OCI-LY3 (cell line): ENCODE measurements at regions not wholly inside any gene's neighbourhood (a gene's known extent, or its start where the extent isn't known, plus 50 kb on each side); places are given as distances from the start of the nearest gene placed in this dataset.

Experiments
- H2AFZ ChIP-seq: fragments of 200-600, 300-600 bp; shearing (Covaris generic); 2 replicates; pipeline ENCODE4 v1.6.0; 2014; ENCODE audit warnings: antibody characterized with exemption, low read depth, low read length
- H3K27ac ChIP-seq: fragments of 200-600, 300-600 bp; sonication (generic); 2 replicates; pipeline ENCODE4 v1.5.1; 2014; ENCODE audit warnings: mild to moderate bottlenecking, low read length, moderate library complexity, mixed read lengths
- H3K27me3 ChIP-seq: fragments of 200-600, 300-600 bp; sonication (generic); 2 replicates; pipeline ENCODE4 v1.6.1; 2014; ENCODE audit warnings: low read depth, low read length, mixed read lengths
- H3K36me3 ChIP-seq: fragments of 200-600, 300-600 bp; sonication (generic); replicated peaks from 2 replicates; pipeline ENCODE3; 2014; ENCODE audit warnings: low read depth, low read length, mixed read lengths
- H3K4me1 ChIP-seq: fragments of 300-600, 200-600 bp; sonication (generic); 2 replicates; pipeline ENCODE4 v1.6.1; 2014; ENCODE audit warnings: low read length, mixed read lengths
- H3K4me2 ChIP-seq: fragments of 200-600, 300-600 bp; sonication (generic); 2 replicates; pipeline ENCODE4 v1.6.1; 2014; ENCODE audit warnings: low read length, mixed read lengths
- H3K4me3 ChIP-seq: fragments of 300-600, 200-600 bp; sonication (generic); 2 replicates; pipeline ENCODE4 v1.5.1; 2014; ENCODE audit warnings: antibody characterized with exemption, mild to moderate bottlenecking, low read length, moderate library complexity
- H3K79me2 ChIP-seq: fragments of 300-600, 200-600 bp; shearing (Covaris generic); 2 replicates; pipeline ENCODE4 v1.6.1; 2014; ENCODE audit warnings: mild to moderate bottlenecking, low read length, mixed read lengths
- H3K9ac ChIP-seq: fragments of 300-600, 200-600 bp; shearing (Covaris generic); 2 replicates; pipeline ENCODE4 v1.6.0; 2014; ENCODE audit warnings: mild to moderate bottlenecking, low read length, moderate library complexity
- H3K9me3 ChIP-seq: fragments of 200-600, 300-600 bp; shearing (Covaris generic); 2 replicates; pipeline ENCODE4 v1.6.1; 2014; ENCODE audit warnings: low read length, mixed read lengths; ENCODE audit not compliant: insufficient read depth
- H4K20me1 ChIP-seq: fragments of 200-600, 300-600 bp; sonication (generic); 2 replicates; pipeline ENCODE4 v1.6.1; 2016; ENCODE audit warnings: low read length, mixed read lengths; ENCODE audit not compliant: insufficient read depth
- EZH2phosphoT487 ChIP-seq: fragments of 200-600 bp; shearing (Covaris generic); IDR thresholded peaks from 2 replicates; pipeline ENCODE4 v1.6.1; 2018; ENCODE audit warnings: antibody characterized with exemption, mixed run types, low read depth
- TF ChIP-seq, protein P1 (sequence below): fragments of 200-600, 300-600 bp; sonication (generic); IDR thresholded peaks from 2 replicates; pipeline ENCODE4 v1.5.1; 2014; ENCODE audit warnings: antibody characterized with exemption, low read length, low read depth

DNA sequence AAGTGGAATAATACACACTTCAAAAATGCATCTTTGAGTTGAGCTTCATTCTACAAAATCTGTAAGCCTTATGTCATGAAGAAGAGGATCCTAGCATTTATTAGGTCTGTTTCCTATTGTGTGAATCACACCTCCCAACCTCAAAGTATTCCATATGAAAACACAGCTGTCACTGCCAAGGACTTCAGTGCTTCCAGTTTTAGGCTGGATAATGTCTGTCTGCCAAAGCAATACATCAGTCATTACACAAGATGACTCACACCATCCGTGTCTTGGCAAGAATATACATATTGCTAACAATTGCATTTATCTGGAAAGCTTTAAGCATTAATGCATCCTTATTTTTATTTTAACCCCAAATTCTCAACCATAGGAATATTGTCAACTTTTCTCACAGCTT lies 125.7 kb upstream of the TMPRSS15 start:
- H3K79me2 ChIP-seq = no peaks in the 10 kb centered on the region
- no peak for TF ChIP-seq EZH2phosphoT487
- TF ChIP-seq, protein P1, sequence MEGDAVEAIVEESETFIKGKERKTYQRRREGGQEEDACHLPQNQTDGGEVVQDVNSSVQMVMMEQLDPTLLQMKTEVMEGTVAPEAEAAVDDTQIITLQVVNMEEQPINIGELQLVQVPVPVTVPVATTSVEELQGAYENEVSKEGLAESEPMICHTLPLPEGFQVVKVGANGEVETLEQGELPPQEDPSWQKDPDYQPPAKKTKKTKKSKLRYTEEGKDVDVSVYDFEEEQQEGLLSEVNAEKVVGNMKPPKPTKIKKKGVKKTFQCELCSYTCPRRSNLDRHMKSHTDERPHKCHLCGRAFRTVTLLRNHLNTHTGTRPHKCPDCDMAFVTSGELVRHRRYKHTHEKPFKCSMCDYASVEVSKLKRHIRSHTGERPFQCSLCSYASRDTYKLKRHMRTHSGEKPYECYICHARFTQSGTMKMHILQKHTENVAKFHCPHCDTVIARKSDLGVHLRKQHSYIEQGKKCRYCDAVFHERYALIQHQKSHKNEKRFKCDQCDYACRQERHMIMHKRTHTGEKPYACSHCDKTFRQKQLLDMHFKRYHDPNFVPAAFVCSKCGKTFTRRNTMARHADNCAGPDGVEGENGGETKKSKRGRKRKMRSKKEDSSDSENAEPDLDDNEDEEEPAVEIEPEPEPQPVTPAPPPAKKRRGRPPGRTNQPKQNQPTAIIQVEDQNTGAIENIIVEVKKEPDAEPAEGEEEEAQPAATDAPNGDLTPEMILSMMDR = no peak

DNA sequence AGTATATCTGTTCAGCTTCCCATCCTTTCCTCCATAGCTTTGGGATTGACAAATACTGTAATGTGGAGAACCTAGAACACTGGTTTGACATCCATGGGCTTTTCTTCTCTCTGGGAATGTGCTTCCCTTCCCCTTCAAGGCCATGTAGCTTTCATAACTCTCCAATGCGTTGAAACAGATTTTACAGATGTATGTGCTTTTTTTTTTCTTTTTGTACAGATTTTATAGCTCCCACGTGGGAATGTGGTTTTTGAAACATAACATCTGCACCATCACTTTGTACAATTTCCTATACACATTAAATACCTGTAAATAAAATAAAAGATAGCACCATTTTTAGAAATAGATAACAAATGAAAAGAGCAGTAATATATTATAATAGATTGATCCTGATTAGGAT lies 138.5 kb upstream of the TMPRSS15 start:
- no peaks in the 10 kb centered on the region for H3K27me3 ChIP-seq
- no peak overlapping the region for H3K4me3 ChIP-seq
- no peaks in the 10 kb centered on the region for H3K79me2 ChIP-seq
- no peaks in the 10 kb centered on the region for H3K4me1 ChIP-seq
- no peak overlapping the region for H3K9ac ChIP-seq
- H3K36me3 ChIP-seq = no peaks in the 10 kb centered on the region
- H3K9me3 ChIP-seq = no peaks in the 10 kb centered on the region
- H2AFZ ChIP-seq = no peak overlapping the region
- H3K4me2 ChIP-seq = no peak overlapping the region
- H3K27ac ChIP-seq = no peak overlapping the region
- no peak for TF ChIP-seq EZH2phosphoT487
- TF ChIP-seq, protein P1 = no peak
- H4K20me1 ChIP-seq = no peaks in the 10 kb centered on the region

More for the DNA sequence above, 125.7 kb upstream of the TMPRSS15 start:
- Histone ChIP-seq H3K4me2 (no peak overlapping the region), H3K36me3 (no peaks in the 10 kb centered on the region), H3K4me1 (no peaks in the 10 kb centered on the region), H2AFZ (no peak overlapping the region), H3K27ac (no peak overlapping the region), H3K9me3 (no peaks in the 10 kb centered on the region), H3K4me3 (no peak overlapping the region), H3K27me3 (no peaks in the 10 kb centered on the region), H4K20me1 (no peaks in the 10 kb centered on the region), H3K9ac (no peak overlapping the region)

DNA sequence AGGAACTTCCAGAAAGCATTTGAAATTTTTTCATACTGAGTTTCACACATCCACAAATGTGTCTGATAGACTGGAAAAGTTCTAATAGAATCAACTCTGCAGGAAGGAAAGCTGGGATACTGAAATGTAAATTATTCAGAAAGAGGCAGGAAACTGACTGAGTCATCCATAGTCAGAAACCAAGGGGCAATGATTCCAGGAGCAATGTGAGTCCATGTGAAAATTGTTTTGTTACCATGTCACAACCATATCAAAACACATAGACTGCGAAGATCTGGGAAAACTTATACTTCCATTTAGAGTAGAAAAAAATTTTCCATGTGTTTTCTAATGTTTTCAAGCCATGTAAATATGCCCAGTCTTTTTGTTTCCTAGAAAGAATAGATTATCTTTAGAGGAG lies 142.3 kb upstream of the TMPRSS15 start:
- H3K4me2 ChIP-seq = no peak overlapping the region
- TF ChIP-seq EZH2phosphoT487 = no peak
- TF ChIP-seq, protein P1 = no peak
- H3K79me2 ChIP-seq = no peaks in the 10 kb centered on the region
- H3K4me3 ChIP-seq = no peak overlapping the region
- H3K27me3 ChIP-seq = no peaks in the 10 kb centered on the region
- H4K20me1 ChIP-seq = no peaks in the 10 kb centered on the region
- H3K4me1 ChIP-seq = no peaks in the 10 kb centered on the region; the same call in 1 of the 2 replicates
- H3K27ac ChIP-seq = no peak overlapping the region
- H3K9me3 ChIP-seq = no peaks in the 10 kb centered on the region
- no peak overlapping the region for H2AFZ ChIP-seq
- H3K9ac ChIP-seq = no peak overlapping the region
- H3K36me3 ChIP-seq = no peaks in the 10 kb centered on the region

DNA sequence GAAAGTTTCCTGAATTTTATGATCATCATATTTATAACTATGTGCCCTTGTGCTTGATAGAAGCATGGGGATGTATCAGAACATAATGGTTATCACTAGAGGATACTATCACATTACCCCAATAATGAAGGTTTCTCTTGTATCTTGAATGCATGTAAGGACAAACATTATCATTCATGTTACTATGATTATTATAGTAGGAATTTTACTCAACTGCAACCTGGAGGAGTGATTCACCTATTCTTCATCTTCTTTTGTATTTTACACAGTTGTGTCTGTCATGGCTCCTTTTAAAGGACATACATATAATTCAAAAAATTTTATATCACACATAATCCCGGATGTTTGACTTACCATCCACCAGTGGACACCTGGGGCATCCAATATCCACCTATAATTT lies 143.8 kb upstream of the TMPRSS15 start:
- Histone ChIP-seq H2AFZ (no peak overlapping the region), H3K4me3 (no peak overlapping the region), H3K27ac (no peak overlapping the region), H3K79me2 (no peaks in the 10 kb centered on the region), H3K27me3 (no peaks in the 10 kb centered on the region), H4K20me1 (no peaks in the 10 kb centered on the region), H3K9ac (no peak overlapping the region), H3K9me3 (no peaks in the 10 kb centered on the region), H3K4me2 (no peak overlapping the region), H3K4me1 (no peaks in the 10 kb centered on the region; the same call in 1 of the 2 replicates), H3K36me3 (no peaks in the 10 kb centered on the region)
- no peak for TF ChIP-seq EZH2phosphoT487
- TF ChIP-seq, protein P1 = no peak
